PC-3 (cell line): ENCODE measurements at regions not wholly inside any gene's neighbourhood (a gene's known extent, or its start where the extent isn't known, plus 50 kb on each side); places are given as distances from the start of the nearest gene placed in this dataset.
"Not testable (repeated sequence)": the region's sequence is repeated elsewhere in the genome, so short reads cannot be mapped to it uniquely, and the experiment has no call there.

ENCODE experiments used
- ATAC-seq: fragments of 200-7000 bp; cut with Tn5 transposase; 2 replicates; pipeline ENCODE4 v1.9.1; 2020; ENCODE audit warnings: mild to moderate bottlenecking, moderate library complexity
- BruUV-seq: library from RNA; stranded (reverse); fragments of 400-500 nt; replicated peaks from 2 replicates; lab custom pipeline; 2021; lab: Mats Ljungman, UMichigan
- CTCF ChIA-PET: fragments of 300-600 bp; sonication (Branson Sonifier 250); formaldehyde crosslinking; loops from one replicate; lab custom pipeline; 2022; ENCODE audit warnings: antibody characterized with exemption; lab: Charles Lee
- POLR2A ChIA-PET: fragments of 300-600 bp; sonication (Branson Sonifier 250); formaldehyde crosslinking; loops from one replicate; lab custom pipeline; 2022; ENCODE audit warnings: antibody characterized with exemption; ENCODE audit not compliant: unreplicated experiment; lab: Charles Lee
- DNase-seq: peaks from one replicate; pipeline ENCODE4 v3.0.0-alpha.2; 2015
- H2AFZ ChIP-seq: fragments of 300-600 bp; sonication (generic); 2 replicates; pipeline ENCODE4 v1.6.0; 2016; ENCODE audit warnings: antibody characterized with exemption, low read length
- H3F3A ChIP-seq: fragments of 300-600 bp; sonication (generic); one replicate; pipeline ENCODE4 v1.6.0; 2017; ENCODE audit warnings: antibody characterized with exemption, low read length, control low read depth, mild to moderate bottlenecking; ENCODE audit not compliant: unreplicated experiment
- H3K27ac ChIP-seq: fragments of 300-600 bp; sonication (generic); 2 replicates; pipeline ENCODE4 v1.5.1; 2016; ENCODE audit warnings: mild to moderate bottlenecking, low read length
- H3K27me3 ChIP-seq: fragments of 300-600 bp; sonication (generic); 2 replicates; pipeline ENCODE4 v1.6.1; 2016; ENCODE audit warnings: low read length, mixed read lengths
- H3K36me3 ChIP-seq: fragments of 300-600 bp; sonication (generic); 2 replicates; pipeline ENCODE4 v1.6.1; 2016; ENCODE audit warnings: low read depth, mixed run types, low read length, mixed read lengths
- H3K4me1 ChIP-seq: fragments of 300-600 bp; sonication (generic); 2 replicates; pipeline ENCODE4 v1.5.1; 2016; ENCODE audit warnings: low read length; ENCODE audit not compliant: insufficient read depth
- H3K4me2 ChIP-seq: fragments of 300-600 bp; sonication (generic); 2 replicates; pipeline ENCODE4 v1.6.0; 2016; ENCODE audit warnings: low read length
- H3K4me3 ChIP-seq: fragments of 300-600 bp; sonication (generic); 2 replicates; pipeline ENCODE4 v1.5.1; 2016; ENCODE audit warnings: mild to moderate bottlenecking, low read length, mixed read lengths
- H3K79me2 ChIP-seq: fragments of 300-600 bp; sonication (generic); 2 replicates; pipeline ENCODE4 v1.6.1; 2017; ENCODE audit warnings: low read length, mixed read lengths
- H3K9ac ChIP-seq: fragments of 300-600 bp; sonication (generic); 2 replicates; pipeline ENCODE4 v1.6.0; 2016; ENCODE audit warnings: mild to moderate bottlenecking, low read length
- H3K9me2 ChIP-seq: fragments of 300-600 bp; sonication (generic); replicated peaks from 2 replicates; pipeline ENCODE4 v1.6.1; 2016; ENCODE audit warnings: mixed run types, low read length, mixed read lengths
- H3K9me3 ChIP-seq: fragments of 300-600 bp; sonication (generic); 2 replicates; pipeline ENCODE4 v1.6.1; 2016; ENCODE audit warnings: low read length, mixed read lengths
- H4K20me1 ChIP-seq: fragments of 300-600 bp; sonication (generic); 2 replicates; pipeline ENCODE4 v1.6.1; 2016; ENCODE audit warnings: low read length, mixed read lengths
- CTCF ChIP-seq: fragments of 300-600 bp; sonication (generic); conservative IDR thresholded peaks from 2 replicates; pipeline ENCODE4 v1.5.1; 2017; ENCODE audit warnings: antibody characterized with exemption, low read depth, mild to moderate bottlenecking, low read length
- EZH2 ChIP-seq: fragments of 300-600 bp; sonication (generic); IDR thresholded peaks from one replicate; pipeline ENCODE4 v1.6.1; 2017; ENCODE audit warnings: antibody characterized with exemption, mild to moderate bottlenecking, low read length; ENCODE audit not compliant: unreplicated experiment
- EZH2phosphoT487 ChIP-seq: fragments of 300-600 bp; sonication (generic); IDR thresholded peaks from 2 replicates; pipeline ENCODE4 v1.6.1; 2018; ENCODE audit warnings: mild to moderate bottlenecking, antibody characterized with exemption, low read length, borderline replicate concordance
- intact Hi-C: fragments of 100-400 bp; cut with micrococcal nuclease; formaldehyde crosslinking; loops from 2 replicates; pipeline ENCODE4 v1.9.0; 2023

GRCh38 chr7:113304104-113304503, 185.8 kb upstream of the SMIM30 start:
- no peak overlapping the region for H3K4me2 ChIP-seq
- H3K9ac ChIP-seq: no peak overlapping the region
- H3K27ac ChIP-seq: no peak overlapping the region
- CTCF ChIA-PET: no interaction called here
- TF ChIP-seq EZH2: no peak
- no peak for TF ChIP-seq CTCF
- no peak for TF ChIP-seq EZH2phosphoT487
- BruUV-seq: no TSS peak
- H3K79me2 ChIP-seq: no peaks in the 10 kb centered on the region
- H3K27me3 ChIP-seq: no peaks in the 10 kb centered on the region
- POLR2A ChIA-PET: no interaction called here
- no peaks in the 10 kb centered on the region for H4K20me1 ChIP-seq
- H3F3A ChIP-seq: no peaks in the 10 kb centered on the region
- ATAC-seq (no peak), DNase-seq (no peak)
- H3K9me3 ChIP-seq: no peaks in the 10 kb centered on the region
- H3K36me3 ChIP-seq: no peaks in the 10 kb centered on the region
- H3K4me3 ChIP-seq: no peak overlapping the region
- intact Hi-C loops: no loop called here
- no peaks in the 10 kb centered on the region for H3K4me1 ChIP-seq
- H2AFZ ChIP-seq: no peak overlapping the region
- no peaks in the 10 kb centered on the region for H3K9me2 ChIP-seq

DNA sequence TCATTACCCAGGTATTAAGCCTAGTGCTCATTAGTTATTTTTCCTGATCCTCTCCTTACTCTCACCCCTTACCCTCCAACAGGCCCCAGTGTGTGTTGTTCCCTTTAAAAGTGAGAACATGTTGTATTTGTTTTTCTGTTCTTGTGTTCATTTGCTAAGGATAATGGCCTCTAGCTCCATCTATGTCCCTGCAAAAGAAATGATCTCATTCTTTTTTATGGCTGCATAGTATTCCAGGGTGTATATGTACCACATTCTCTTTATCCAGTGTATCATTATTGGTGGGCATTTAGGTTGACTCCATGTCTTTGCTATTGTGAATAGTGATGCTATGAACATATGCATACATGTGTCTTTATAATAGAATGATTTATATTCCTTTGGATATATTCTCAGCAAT, 185.0 kb upstream of the SMIM30 start:
- H3F3A ChIP-seq, H2AFZ ChIP-seq, H3K36me3 ChIP-seq, DNase-seq, intact Hi-C loops, H3K9me3 ChIP-seq, H3K9me2 ChIP-seq, H3K27me3 ChIP-seq, H3K4me2 ChIP-seq, H3K79me2 ChIP-seq, H4K20me1 ChIP-seq, POLR2A ChIA-PET, CTCF ChIA-PET, H3K27ac ChIP-seq, H3K4me3 ChIP-seq, H3K9ac ChIP-seq, ATAC-seq, BruUV-seq, H3K4me1 ChIP-seq: not testable (repeated sequence)

DNA sequence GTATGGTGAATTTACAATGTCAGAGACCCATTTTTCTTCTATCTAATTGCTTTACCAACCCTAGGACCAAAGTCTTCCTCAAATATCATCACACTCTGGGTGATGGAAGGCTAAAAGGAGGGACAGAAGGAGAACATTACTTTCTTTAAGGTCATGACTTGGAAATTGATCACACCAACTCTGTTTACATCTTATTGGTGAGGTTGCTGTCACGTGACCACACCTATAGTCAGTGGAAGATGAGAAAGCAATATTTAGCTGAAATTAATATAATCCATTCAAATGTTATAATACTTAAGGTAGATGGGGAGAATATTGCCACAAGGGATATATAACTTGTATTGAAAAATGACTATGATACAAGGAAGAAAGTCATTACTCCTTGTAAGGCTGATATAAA, 183.6 kb upstream of the SMIM30 start:
- no TSS peak for BruUV-seq
- no peak overlapping the region for H3K27ac ChIP-seq
- H3K79me2 ChIP-seq: no peaks in the 10 kb centered on the region
- TF ChIP-seq CTCF (no peak), EZH2 (no peak), EZH2phosphoT487 (no peak)
- no peak overlapping the region for H2AFZ ChIP-seq
- no peak overlapping the region for H3K4me3 ChIP-seq
- H4K20me1 ChIP-seq: no peaks in the 10 kb centered on the region
- H3K9me3 ChIP-seq: no peaks in the 10 kb centered on the region
- CTCF ChIA-PET: no interaction called here
- no peaks in the 10 kb centered on the region for H3K36me3 ChIP-seq
- no peaks in the 10 kb centered on the region for H3K27me3 ChIP-seq
- H3K9me2 ChIP-seq: no peaks in the 10 kb centered on the region
- POLR2A ChIA-PET: no interaction called here
- no peaks in the 10 kb centered on the region for H3F3A ChIP-seq
- intact Hi-C loops: no loop called here
- ATAC-seq (no peak), DNase-seq (no peak)
- H3K9ac ChIP-seq: no peak overlapping the region
- H3K4me2 ChIP-seq: no peak overlapping the region
- no peaks in the 10 kb centered on the region for H3K4me1 ChIP-seq
